Testis (tissue), 2 donors: ENCODE measurements at regions not wholly inside any gene's neighbourhood (a gene's known extent, or its start where the extent isn't known, plus 50 kb on each side); places are given as distances from the start of the nearest gene placed in this dataset.

Experiments used
- POLR2A ChIP-seq: fragments of 450-650 bp; IDR thresholded peaks from one replicate; pipeline ENCODE4 v1.6.1; 2017; ENCODE audit warnings: antibody characterized with exemption, mild to moderate bottlenecking, moderate library complexity
- TF ChIP-seq, protein P1 (sequence below), 3 experiments: fragments of 450-650 bp in 2 of 3; fragments of 200-600 bp in 1 of 3; sonication (generic) in 1 of 3; IDR thresholded peaks; one replicate each; pipeline ENCODE4 v1.5.1; 2016 to 2019; ENCODE audit warnings: antibody characterized with exemption in 3 of 3, mild to moderate bottlenecking in 2 of 3, moderate library complexity in 1 of 3

DNA sequence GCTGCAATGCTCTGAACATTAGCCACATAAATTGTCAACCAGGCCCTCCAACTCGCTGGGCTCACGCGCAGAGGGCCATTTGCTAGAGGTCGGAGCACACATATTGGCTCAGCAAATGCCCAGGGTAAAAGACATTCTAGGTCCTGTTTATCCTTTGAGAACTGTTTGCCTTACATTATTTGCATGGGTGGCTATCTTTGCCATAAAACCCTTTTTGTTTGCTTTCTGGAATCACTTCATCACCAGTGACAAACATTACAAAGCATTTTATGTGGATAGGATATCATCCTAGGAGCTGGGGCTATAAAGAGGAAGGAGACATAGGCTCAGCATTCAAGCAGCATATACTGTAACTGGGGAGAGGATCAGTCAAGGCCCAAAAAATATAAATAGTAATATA, 149.2 kb upstream of the RAI2 start:
- TF ChIP-seq, protein P1, sequence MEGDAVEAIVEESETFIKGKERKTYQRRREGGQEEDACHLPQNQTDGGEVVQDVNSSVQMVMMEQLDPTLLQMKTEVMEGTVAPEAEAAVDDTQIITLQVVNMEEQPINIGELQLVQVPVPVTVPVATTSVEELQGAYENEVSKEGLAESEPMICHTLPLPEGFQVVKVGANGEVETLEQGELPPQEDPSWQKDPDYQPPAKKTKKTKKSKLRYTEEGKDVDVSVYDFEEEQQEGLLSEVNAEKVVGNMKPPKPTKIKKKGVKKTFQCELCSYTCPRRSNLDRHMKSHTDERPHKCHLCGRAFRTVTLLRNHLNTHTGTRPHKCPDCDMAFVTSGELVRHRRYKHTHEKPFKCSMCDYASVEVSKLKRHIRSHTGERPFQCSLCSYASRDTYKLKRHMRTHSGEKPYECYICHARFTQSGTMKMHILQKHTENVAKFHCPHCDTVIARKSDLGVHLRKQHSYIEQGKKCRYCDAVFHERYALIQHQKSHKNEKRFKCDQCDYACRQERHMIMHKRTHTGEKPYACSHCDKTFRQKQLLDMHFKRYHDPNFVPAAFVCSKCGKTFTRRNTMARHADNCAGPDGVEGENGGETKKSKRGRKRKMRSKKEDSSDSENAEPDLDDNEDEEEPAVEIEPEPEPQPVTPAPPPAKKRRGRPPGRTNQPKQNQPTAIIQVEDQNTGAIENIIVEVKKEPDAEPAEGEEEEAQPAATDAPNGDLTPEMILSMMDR (IDR thresholded peaks at IDR 0.05), result no peak
- no peak for TF ChIP-seq POLR2A
